Endothelial cell of umbilical vein (primary cell): ENCODE measurements at regions not wholly inside any gene's neighbourhood (a gene's known extent, or its start where the extent isn't known, plus 50 kb on each side); places are given as distances from the start of the nearest gene placed in this dataset.

Experiments
- CTCF ChIP-seq, 2 donors: IDR thresholded peaks; 1 replicate in 1 of 2; 2 replicates in 1 of 2; pipeline ENCODE4 v1.5.1; 2011; ENCODE audit warnings: low read length in 2 of 2, mild to moderate bottlenecking in 2 of 2, moderate library complexity in 2 of 2, control low read depth in 1 of 2, inconsistent platforms in 1 of 2, low read depth in 1 of 2; ENCODE audit not compliant: insufficient read depth in 1 of 2; ENCODE audit errors: extremely low read depth in 1 of 2
- GATA2 ChIP-seq: IDR thresholded peaks from 2 replicates; pipeline ENCODE4 v1.7.0; 2011; ENCODE audit warnings: low read depth, mild to moderate bottlenecking, moderate library complexity, mixed read lengths, low read length; ENCODE audit not compliant: insufficient read length, insufficient read depth
- POLR2A ChIP-seq: IDR thresholded peaks from 2 replicates; pipeline ENCODE4 v1.6.1; 2012; ENCODE audit warnings: low read depth, mild to moderate bottlenecking, control low read depth, low read length

- TF ChIP-seq CTCF (IDR thresholded peaks at IDR 0.05; ENCODE audit: extremely low read depth in 1 of 2, insufficient read depth in 1 of 2, low read depth in 1 of 2, low read length in 2 of 2) = no peak
- TF ChIP-seq GATA2 = no peak
- no peak for TF ChIP-seq POLR2A
Measured at GRCh38 chr1:68919075-68919474, 422.2 kb upstream of the DEPDC1 start.
